Prostate gland (tissue), 2 donors: ENCODE measurements at regions not wholly inside any gene's neighbourhood (a gene's known extent, or its start where the extent isn't known, plus 50 kb on each side); places are given as distances from the start of the nearest gene placed in this dataset.

Source experiments
- DNase-seq: peaks from one replicate; pipeline ENCODE4 v3.0.0-alpha.2; 2019; ENCODE audit warnings: low spot score
- H3K27ac ChIP-seq, 2 donors: fragments of 200-600 bp; sonication (generic); 2 replicates each; pipeline ENCODE4 v1.5.1; 2017 to 2019
- H3K27me3 ChIP-seq: fragments of 200-600 bp; sonication (generic); replicated peaks from 2 replicates; pipeline ENCODE4 v1.5.1; 2019; ENCODE audit not compliant: insufficient read depth
- H3K36me3 ChIP-seq, 2 donors: fragments of 200-600 bp; sonication (generic); 1 replicate in 1 of 2; 2 replicates in 1 of 2; pipeline versions ENCODE4 v1.5.1 to v1.8.1; 2017 to 2019
- H3K4me1 ChIP-seq: fragments of 200-600 bp; sonication (generic); replicated peaks from 2 replicates; pipeline ENCODE4 v1.5.1; 2019
- H3K4me3 ChIP-seq, 2 donors: fragments of 200-600 bp; sonication (generic); 2 replicates each; pipeline ENCODE4 v1.5.1; 2017 to 2019
- H3K9me3 ChIP-seq: fragments of 200-600 bp; sonication (generic); 2 replicates; pipeline ENCODE4 v1.5.1; 2017
- CTCF ChIP-seq, 4 experiments: fragments of 200-600 bp in 2 of 4; fragments of 450-650 bp in 2 of 4; sonication (generic) in 2 of 4; IDR thresholded peaks; 1 replicate in 3 of 4; 2 replicates in 1 of 4; pipeline ENCODE4 v1.5.1; 2016 to 2019; ENCODE audit warnings: antibody characterized with exemption in 4 of 4, mild to moderate bottlenecking in 2 of 4, moderate library complexity in 2 of 4
- POLR2A ChIP-seq: fragments of 450-650 bp; IDR thresholded peaks from one replicate; pipeline ENCODE4 v1.6.1; 2016; ENCODE audit warnings: antibody characterized with exemption, mild to moderate bottlenecking
- POLR2AphosphoS5 ChIP-seq: sonication (generic); formaldehyde crosslinking; IDR thresholded peaks from one replicate; pipeline ENCODE4 v1.6.1; 2017; ENCODE audit warnings: antibody characterized with exemption
- WGBS: methylation state at CpG from one replicate; pipeline ENCODE4 v1.1.5; 2018; 5-methylcytosine and 5-hydroxymethylcytosine counted together
- intact Hi-C: fragments of 100-400 bp; cut with DNase I; formaldehyde crosslinking; loops from one replicate; pipeline ENCODE4 v1.14.2; 2022

GRCh38 chr7:145168427-145168826 lies 332.6 kb upstream of the TPK1 start:
- Histone ChIP-seq H3K27me3 (no peaks in the 10 kb centered on the region), H3K4me3 (no peak overlapping the region), H3K27ac (no peak overlapping the region), H3K9me3 (no peaks in the 10 kb centered on the region), H3K36me3 (no peaks in the 10 kb centered on the region), H3K4me1 (no peaks in the 10 kb centered on the region)
- intact Hi-C loops: no loop called here
- WGBS: 52% methylated on average over 5 of the region's 5 CpGs
- DNase-seq: no peak
- TF ChIP-seq CTCF (IDR thresholded peaks at IDR 0.05): no peak
- no peak for TF ChIP-seq POLR2A
- TF ChIP-seq POLR2AphosphoS5: no peak

GRCh38 chr7:145156834-145157233 lies 321.0 kb upstream of the TPK1 start:
- no peak overlapping the region for H3K4me3 ChIP-seq
- intact Hi-C loops: no loop called here
- WGBS: 8% methylated on average over 1 of the region's 1 CpG
- H3K27ac ChIP-seq: no peak overlapping the region
- no peaks in the 10 kb centered on the region for H3K27me3 ChIP-seq
- DNase-seq: no peak
- H3K9me3 ChIP-seq: no peaks in the 10 kb centered on the region
- TF ChIP-seq CTCF (IDR thresholded peaks at IDR 0.05) (no peak), POLR2AphosphoS5 (no peak), POLR2A (no peak)
- no peaks in the 10 kb centered on the region for H3K4me1 ChIP-seq
- no peaks in the 10 kb centered on the region for H3K36me3 ChIP-seq

GRCh38 chr7:145152589-145152988 lies 316.7 kb upstream of the TPK1 start:
- TF ChIP-seq POLR2AphosphoS5: no peak
- TF ChIP-seq CTCF (IDR thresholded peaks at IDR 0.05): no peak
- no peak for TF ChIP-seq POLR2A
- H3K36me3 ChIP-seq: no peaks in the 10 kb centered on the region
- WGBS: 74% methylated on average over 3 of the region's 3 CpGs
- H3K27me3 ChIP-seq: no peaks in the 10 kb centered on the region
- no peak overlapping the region for H3K4me3 ChIP-seq
- no peaks in the 10 kb centered on the region for H3K4me1 ChIP-seq
- H3K27ac ChIP-seq: no peak overlapping the region
- H3K9me3 ChIP-seq: no peaks in the 10 kb centered on the region
- intact Hi-C loops: no loop called here
- DNase-seq: no peak

- no peak for DNase-seq
- H3K36me3 ChIP-seq: no peaks in the 10 kb centered on the region
- H3K4me1 ChIP-seq: no peaks in the 10 kb centered on the region
- no peak overlapping the region for H3K27ac ChIP-seq
- no peaks in the 10 kb centered on the region for H3K27me3 ChIP-seq
- TF ChIP-seq POLR2A (no peak), CTCF (IDR thresholded peaks at IDR 0.05) (no peak), POLR2AphosphoS5 (no peak)
- 33% methylated on average over 11 of the region's 11 CpGs for WGBS
- intact Hi-C loops: no loop called here
- no peak overlapping the region for H3K4me3 ChIP-seq
- H3K9me3 ChIP-seq: no peaks in the 10 kb centered on the region
Measured at GRCh38 chr7:145151676-145152075, 315.8 kb upstream of the TPK1 start.

- no peak for DNase-seq
- no peak overlapping the region for H3K27ac ChIP-seq
- H3K27me3 ChIP-seq: no peaks in the 10 kb centered on the region
- no peaks in the 10 kb centered on the region for H3K36me3 ChIP-seq
- no peaks in the 10 kb centered on the region for H3K9me3 ChIP-seq
- intact Hi-C loops: no loop called here
- TF ChIP-seq CTCF (IDR thresholded peaks at IDR 0.05) (no peak), POLR2AphosphoS5 (no peak), POLR2A (no peak)
- no peak overlapping the region for H3K4me3 ChIP-seq
- 82% methylated on average over 2 of the region's 2 CpGs for WGBS
- H3K4me1 ChIP-seq: no peaks in the 10 kb centered on the region
Measured at GRCh38 chr7:145147865-145148264, 312.0 kb upstream of the TPK1 start.
